ENCODE measurements at regions not wholly inside any gene's neighbourhood (a gene's known extent, or its start where the extent isn't known, plus 50 kb on each side); places are given as distances from the start of the nearest gene placed in this dataset.

GRCh38 chr6:167501831-167502385 lies 177.0 kb downstream of the TTLL2 start (continued):
- TF ChIP-seq NCOA2 (CRISPR knock-in tag; IDR thresholded peaks at IDR 0.05) (0 out of 2 replicates have a peak, but pooled peaks have one; percentile 28), CBX2 (IDR thresholded peaks at IDR 0.05; ENCODE audit: low read depth, low read length) (no peak), CBX2 (CRISPR knock-in tag; IDR thresholded peaks at IDR 0.05; ENCODE audit: low read depth) (no peak), DBP (CRISPR knock-in tag; IDR thresholded peaks at IDR 0.05; ENCODE audit: not compliant biosample characterization) (no peak), PHF5A (CRISPR knock-in tag; IDR thresholded peaks at IDR 0.05; ENCODE audit: low read depth, unreplicated experiment) (no peak), MTF1 (CRISPR knock-in tag; IDR thresholded peaks at IDR 0.05) (no peak), STAT6 (CRISPR knock-in tag; IDR thresholded peaks at IDR 0.05; ENCODE audit: borderline replicate concordance) (no peak), ZNF407 (CRISPR knock-in tag; IDR thresholded peaks at IDR 0.05; ENCODE audit: not compliant biosample characterization) (no peak), PLSCR1 (CRISPR knock-in tag; IDR thresholded peaks at IDR 0.05; ENCODE audit: borderline replicate concordance) (no peak), MIER3 (CRISPR knock-in tag; IDR thresholded peaks at IDR 0.05; ENCODE audit: borderline replicate concordance) (peak; percentile 80; the same call in 1 of the 2 replicates), ATF5 (CRISPR knock-in tag; IDR thresholded peaks at IDR 0.05; ENCODE audit: low read depth) (no peak), ZNF34 (CRISPR knock-in tag; IDR thresholded peaks at IDR 0.05; ENCODE audit: borderline replicate concordance) (no peak), ZBTB49 (CRISPR knock-in tag; IDR thresholded peaks at IDR 0.05; ENCODE audit: borderline replicate concordance) (no peak)
